Liver (tissue), 3 donors: ENCODE measurements at regions not wholly inside any gene's neighbourhood (a gene's known extent, or its start where the extent isn't known, plus 50 kb on each side); places are given as distances from the start of the nearest gene placed in this dataset.

Experiments
- RAD21 ChIP-seq, 2 donors: IDR thresholded peaks; 2 replicates each; pipeline ENCODE4 v1.6.1; 2016; ENCODE audit warnings: antibody characterized with exemption in 2 of 2, mild to moderate bottlenecking in 2 of 2
- TAF1 ChIP-seq: conservative IDR thresholded peaks from 2 replicates; pipeline ENCODE4 v1.6.1; 2016; ENCODE audit warnings: antibody characterized with exemption, mild to moderate bottlenecking
- TF ChIP-seq, protein P1 (sequence below): fragments of 150-350 bp; IDR thresholded peaks from 2 replicates; pipeline ENCODE4 v1.5.1; 2017; ENCODE audit warnings: improper control_type of control experiment, low read depth, low read length; ENCODE audit not compliant: missing input control
- TF ChIP-seq, protein P2 (sequence below): IDR thresholded peaks from 2 replicates; pipeline ENCODE4 v1.6.1; 2016; ENCODE audit warnings: antibody characterized with exemption
- donor health status: healthy.
- donor health status: healthy.

DNA sequence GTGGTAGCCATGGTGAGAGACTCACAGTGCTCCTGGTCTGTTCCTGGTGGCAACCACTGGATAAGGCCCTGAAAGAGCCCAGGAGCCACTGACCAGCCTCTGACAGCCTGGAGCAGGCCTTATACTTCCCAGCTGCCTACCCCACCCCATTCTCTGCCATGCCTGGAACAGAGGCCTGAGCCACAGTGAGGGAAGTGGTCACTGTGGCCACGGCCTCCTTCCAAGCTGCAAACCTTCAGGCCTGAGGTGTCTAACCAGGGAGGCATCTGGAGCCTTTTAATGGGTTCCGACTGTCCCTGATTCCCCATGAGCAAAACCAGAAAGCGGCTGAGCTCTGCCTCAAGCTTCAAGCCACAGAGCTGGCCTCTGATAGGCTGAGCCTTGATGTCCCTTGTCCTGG is 113.0 kb upstream of the SIRPA start:
- TF ChIP-seq, protein P1, sequence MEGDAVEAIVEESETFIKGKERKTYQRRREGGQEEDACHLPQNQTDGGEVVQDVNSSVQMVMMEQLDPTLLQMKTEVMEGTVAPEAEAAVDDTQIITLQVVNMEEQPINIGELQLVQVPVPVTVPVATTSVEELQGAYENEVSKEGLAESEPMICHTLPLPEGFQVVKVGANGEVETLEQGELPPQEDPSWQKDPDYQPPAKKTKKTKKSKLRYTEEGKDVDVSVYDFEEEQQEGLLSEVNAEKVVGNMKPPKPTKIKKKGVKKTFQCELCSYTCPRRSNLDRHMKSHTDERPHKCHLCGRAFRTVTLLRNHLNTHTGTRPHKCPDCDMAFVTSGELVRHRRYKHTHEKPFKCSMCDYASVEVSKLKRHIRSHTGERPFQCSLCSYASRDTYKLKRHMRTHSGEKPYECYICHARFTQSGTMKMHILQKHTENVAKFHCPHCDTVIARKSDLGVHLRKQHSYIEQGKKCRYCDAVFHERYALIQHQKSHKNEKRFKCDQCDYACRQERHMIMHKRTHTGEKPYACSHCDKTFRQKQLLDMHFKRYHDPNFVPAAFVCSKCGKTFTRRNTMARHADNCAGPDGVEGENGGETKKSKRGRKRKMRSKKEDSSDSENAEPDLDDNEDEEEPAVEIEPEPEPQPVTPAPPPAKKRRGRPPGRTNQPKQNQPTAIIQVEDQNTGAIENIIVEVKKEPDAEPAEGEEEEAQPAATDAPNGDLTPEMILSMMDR = no peak
- no peak for TF ChIP-seq TAF1
- TF ChIP-seq, protein P2, sequence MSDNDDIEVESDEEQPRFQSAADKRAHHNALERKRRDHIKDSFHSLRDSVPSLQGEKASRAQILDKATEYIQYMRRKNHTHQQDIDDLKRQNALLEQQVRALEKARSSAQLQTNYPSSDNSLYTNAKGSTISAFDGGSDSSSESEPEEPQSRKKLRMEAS = no peak
- TF ChIP-seq RAD21 (IDR thresholded peaks at IDR 0.05) = no peak
